Upper lobe of left lung (tissue), 6 donors: ENCODE measurements at regions not wholly inside any gene's neighbourhood (a gene's known extent, or its start where the extent isn't known, plus 50 kb on each side); places are given as distances from the start of the nearest gene placed in this dataset.
"Not testable (repeated sequence)": the region's sequence is repeated elsewhere in the genome, so short reads cannot be mapped to it uniquely, and the experiment has no call there.

Experiments
- ATAC-seq, 2 donors: fragments of 200-7000 bp; cut with Tn5 transposase; one replicate each; pipeline ENCODE4 v1.9.1; 2022; ENCODE audit warnings: mild to moderate bottlenecking in 2 of 2, moderate library complexity in 2 of 2; ENCODE audit not compliant: low FRiP score in 2 of 2
- DNase-seq, 2 donors: peaks; one replicate each; pipeline ENCODE4 v3.0.0-alpha.2; 2019 to 2020
- H3K27ac ChIP-seq, 4 donors: fragments of 200-600 bp; sonication (generic); one replicate each; pipeline ENCODE4 v1.5.1; 2016 to 2019
- H3K27me3 ChIP-seq, 4 donors: fragments of 200-600 bp; sonication (generic); one replicate each; pipeline ENCODE4 v1.5.1; 2017 to 2019
- H3K36me3 ChIP-seq, 4 donors: fragments of 200-600 bp; sonication (generic); one replicate each; pipeline ENCODE4 v1.5.1; 2016 to 2019
- H3K4me1 ChIP-seq, 4 donors: fragments of 200-600 bp; sonication (generic); one replicate each; pipeline ENCODE4 v1.5.1; 2018 to 2019
- H3K4me3 ChIP-seq, 4 donors: fragments of 200-600 bp; sonication (generic); one replicate each; pipeline ENCODE4 v1.5.1; 2017 to 2019; ENCODE audit warnings: mild to moderate bottlenecking in 2 of 4, moderate library complexity in 1 of 4
- H3K9me3 ChIP-seq, 4 donors: fragments of 200-600 bp; sonication (generic); one replicate each; pipeline ENCODE4 v1.5.1; 2018 to 2019
- EP300 ChIP-seq, 4 donors: sonication (generic); formaldehyde crosslinking; IDR thresholded peaks; one replicate each; pipeline ENCODE4 v1.5.1; 2017; ENCODE audit warnings: antibody characterized with exemption in 4 of 4, control low read depth in 2 of 4
- POLR2A ChIP-seq, 4 donors: fragments of 450-650 bp; IDR thresholded peaks; one replicate each; pipeline ENCODE4 v1.5.1; 2016 to 2017; ENCODE audit warnings: antibody characterized with exemption in 4 of 4, mild to moderate bottlenecking in 2 of 4
- POLR2AphosphoS5 ChIP-seq, 2 donors: sonication (generic); formaldehyde crosslinking; IDR thresholded peaks; one replicate each; pipeline ENCODE4 v1.5.1; 2017; ENCODE audit warnings: antibody characterized with exemption in 2 of 2
- WGBS, 2 donors: methylation state at CpG; one replicate each; pipeline ENCODE4 v1.1.5; 2017 to 2018; 5-methylcytosine and 5-hydroxymethylcytosine counted together
- TF ChIP-seq, protein P1 (sequence below), 6 experiments: fragments of 450-650 bp in 4 of 6; fragments of 200-600 bp in 2 of 6; sonication (generic) in 2 of 6; IDR thresholded peaks; one replicate each; pipeline ENCODE4 v1.5.1; 2016 to 2019; ENCODE audit warnings: antibody characterized with exemption in 6 of 6
- donor health status: DM: no; HTN: no; CAD: no; lungs with moderate emphysema.
- donor health status: DM: no; HTN: yes; CAD: no; lungs with severe emphysema.

DNA sequence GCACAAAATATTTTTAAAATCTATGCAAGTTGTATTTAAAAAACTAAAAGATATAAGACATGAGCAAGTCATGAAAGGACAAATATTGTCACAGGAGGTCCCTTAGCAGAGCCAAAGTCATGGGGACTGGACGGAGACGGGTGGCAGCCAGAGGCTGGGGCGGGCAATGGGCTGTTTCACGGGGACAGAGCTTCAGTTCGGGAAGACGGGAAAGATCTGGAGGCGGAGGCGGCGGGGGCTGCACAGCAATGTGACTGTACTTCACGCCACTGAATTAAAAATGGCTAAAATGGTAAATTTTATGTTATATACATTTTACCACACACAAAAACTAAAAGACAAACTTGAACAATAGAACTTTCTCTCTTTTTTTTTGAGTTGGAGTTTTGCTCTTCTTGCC is 60.0 kb upstream of the METRNL start:
- H3K9me3 ChIP-seq = no peaks in the 10 kb centered on the region
- no peak overlapping the region for H3K27ac ChIP-seq
- DNase-seq = peak in 1 of 2 donors; percentile 39
- no peaks in the 10 kb centered on the region for H3K36me3 ChIP-seq
- H3K4me3 ChIP-seq = no peak overlapping the region
- H3K27me3 ChIP-seq = no peaks in the 10 kb centered on the region
- WGBS, 2 donors = 66 to 79% methylated on average over 10 of the region's 10 CpGs
- TF ChIP-seq EP300 (IDR thresholded peaks at IDR 0.05) (no peak), POLR2A (IDR thresholded peaks at IDR 0.05) (no peak)
- TF ChIP-seq, protein P1, sequence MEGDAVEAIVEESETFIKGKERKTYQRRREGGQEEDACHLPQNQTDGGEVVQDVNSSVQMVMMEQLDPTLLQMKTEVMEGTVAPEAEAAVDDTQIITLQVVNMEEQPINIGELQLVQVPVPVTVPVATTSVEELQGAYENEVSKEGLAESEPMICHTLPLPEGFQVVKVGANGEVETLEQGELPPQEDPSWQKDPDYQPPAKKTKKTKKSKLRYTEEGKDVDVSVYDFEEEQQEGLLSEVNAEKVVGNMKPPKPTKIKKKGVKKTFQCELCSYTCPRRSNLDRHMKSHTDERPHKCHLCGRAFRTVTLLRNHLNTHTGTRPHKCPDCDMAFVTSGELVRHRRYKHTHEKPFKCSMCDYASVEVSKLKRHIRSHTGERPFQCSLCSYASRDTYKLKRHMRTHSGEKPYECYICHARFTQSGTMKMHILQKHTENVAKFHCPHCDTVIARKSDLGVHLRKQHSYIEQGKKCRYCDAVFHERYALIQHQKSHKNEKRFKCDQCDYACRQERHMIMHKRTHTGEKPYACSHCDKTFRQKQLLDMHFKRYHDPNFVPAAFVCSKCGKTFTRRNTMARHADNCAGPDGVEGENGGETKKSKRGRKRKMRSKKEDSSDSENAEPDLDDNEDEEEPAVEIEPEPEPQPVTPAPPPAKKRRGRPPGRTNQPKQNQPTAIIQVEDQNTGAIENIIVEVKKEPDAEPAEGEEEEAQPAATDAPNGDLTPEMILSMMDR (IDR thresholded peaks at IDR 0.05) = no peak
- H3K4me1 ChIP-seq = no peaks in the 10 kb centered on the region
- ATAC-seq = no peak

DNA sequence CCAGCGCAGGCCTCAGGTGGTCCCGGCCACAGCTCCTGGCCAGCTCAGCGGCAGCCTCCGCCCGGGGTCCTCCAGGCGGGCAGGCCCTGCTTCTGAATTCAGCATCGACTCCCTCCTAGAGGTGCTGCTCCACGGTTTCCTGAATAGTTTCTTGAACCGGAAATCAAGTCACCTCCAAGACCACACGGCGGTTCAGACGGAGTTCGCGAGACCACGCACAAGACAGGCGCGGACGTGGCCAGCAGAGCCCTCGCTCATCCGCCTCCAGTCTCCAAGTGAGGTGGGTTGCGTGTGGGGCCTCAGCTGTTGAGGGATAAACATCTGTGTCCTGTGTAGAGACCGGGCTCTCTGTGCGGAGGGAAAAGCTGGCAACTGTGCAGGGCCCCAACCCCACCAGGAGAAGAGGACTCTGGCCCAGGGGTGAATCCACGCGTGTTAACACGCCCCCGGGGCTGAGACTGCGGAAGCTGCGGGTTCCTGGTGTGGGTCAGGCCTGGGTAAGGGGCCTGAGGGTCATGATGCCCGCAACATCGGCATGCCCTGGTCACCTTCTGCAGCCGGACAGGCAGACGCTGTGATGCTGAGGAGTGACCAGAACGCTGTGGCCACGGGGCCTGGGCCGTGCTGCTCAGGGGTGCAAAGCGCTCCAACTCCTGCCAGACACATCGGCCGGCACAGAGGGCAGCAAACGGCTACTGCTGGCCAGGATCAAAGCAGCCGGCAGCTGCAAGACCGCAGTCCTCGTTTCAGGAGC is 55.0 kb upstream of the METRNL start:
- no peaks in the 10 kb centered on the region for H3K27me3 ChIP-seq
- WGBS, 2 donors = 77 to 86% methylated on average over 20 to 43 of the region's 43 CpGs
- H3K36me3 ChIP-seq = no peaks in the 10 kb centered on the region
- peak in 1 of 2 donors; percentile 26 for ATAC-seq
- no peak overlapping the region for H3K4me3 ChIP-seq
- DNase-seq = peak in 1 of 2 donors; percentile 67
- TF ChIP-seq POLR2A (IDR thresholded peaks at IDR 0.05) (no peak), POLR2AphosphoS5 (IDR thresholded peaks at IDR 0.05) (no peak), EP300 (IDR thresholded peaks at IDR 0.05) (no peak)
- TF ChIP-seq, protein P1 (IDR thresholded peaks at IDR 0.05) = no peak
- H3K27ac ChIP-seq = no peak overlapping the region
- H3K4me1 ChIP-seq = no peaks in the 10 kb centered on the region
- no peaks in the 10 kb centered on the region for H3K9me3 ChIP-seq

DNA sequence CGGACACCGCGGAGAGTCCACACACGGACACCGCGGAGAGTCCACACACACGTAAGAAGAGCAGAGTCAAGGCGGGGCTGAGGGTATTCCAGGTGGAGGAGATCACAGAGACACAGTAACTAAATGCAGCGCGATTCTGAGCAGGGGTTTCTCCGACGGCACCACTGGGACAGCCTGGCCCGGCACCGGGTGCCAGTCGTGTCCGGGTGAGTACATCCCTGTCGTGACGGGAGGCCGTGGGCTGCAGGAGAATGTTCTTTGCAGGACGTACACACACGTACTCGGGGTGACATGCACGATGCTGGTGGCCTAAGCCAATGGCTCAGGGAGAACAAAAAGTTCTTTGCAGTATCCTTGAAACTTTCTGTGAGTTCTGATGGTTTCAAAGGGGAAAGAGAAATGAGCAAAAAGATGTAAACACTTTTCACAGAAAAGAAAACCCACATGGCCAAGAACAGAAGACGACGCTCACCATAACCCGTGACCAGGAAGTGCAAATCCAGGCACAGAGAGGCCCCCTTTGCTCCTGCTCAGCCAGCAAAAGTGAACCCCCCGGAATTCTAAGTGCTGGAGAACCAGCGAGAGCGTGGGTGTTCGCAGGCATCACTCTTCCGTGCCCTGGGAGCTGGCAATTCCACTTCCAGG is 53.7 kb upstream of the METRNL start:
- no peak for ATAC-seq
- Histone ChIP-seq H3K4me1 (no peaks in the 10 kb centered on the region), H3K9me3 (no peaks in the 10 kb centered on the region), H3K36me3 (no peaks in the 10 kb centered on the region), H3K27ac (no peak overlapping the region), H3K4me3 (no peak overlapping the region), H3K27me3 (no peaks in the 10 kb centered on the region)
- DNase-seq = peak in 1 of 2 donors; percentile 49
- WGBS, 2 donors = 94 to 96% methylated on average over 31 of the region's 31 CpGs
- no peak for TF ChIP-seq POLR2AphosphoS5 (IDR thresholded peaks at IDR 0.05)
- no peak for TF ChIP-seq POLR2A (IDR thresholded peaks at IDR 0.05)
- TF ChIP-seq, protein P1 (IDR thresholded peaks at IDR 0.05) = no peak
- TF ChIP-seq EP300 (IDR thresholded peaks at IDR 0.05) = no peak

DNA sequence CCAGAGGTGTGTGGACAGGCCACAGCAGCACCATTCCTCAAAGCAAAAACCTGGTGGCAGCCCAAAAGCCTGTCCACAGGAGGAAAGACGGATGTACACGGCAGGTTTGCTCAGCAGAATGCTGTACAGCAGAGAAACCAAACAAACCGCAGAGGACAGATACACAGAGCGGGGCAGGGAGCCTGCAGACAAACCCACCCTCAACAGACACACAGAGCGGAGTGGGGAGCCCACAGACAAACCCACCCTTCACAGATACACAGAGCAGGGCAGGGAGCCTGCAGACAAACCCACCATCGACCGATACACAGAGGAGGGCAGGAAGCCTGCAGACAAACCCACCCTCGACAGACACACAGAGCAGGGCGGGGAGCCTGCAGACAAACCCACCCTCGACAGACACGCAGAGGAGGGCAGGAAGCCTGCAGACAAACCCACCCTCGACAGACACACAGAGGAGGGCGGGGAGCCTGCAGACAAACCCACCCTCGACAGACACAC is 53.0 kb upstream of the METRNL start:
- TF ChIP-seq POLR2AphosphoS5 (IDR thresholded peaks at IDR 0.05) (no peak), EP300 (IDR thresholded peaks at IDR 0.05) (no peak), POLR2A (IDR thresholded peaks at IDR 0.05) (no peak)
- TF ChIP-seq, protein P1 (IDR thresholded peaks at IDR 0.05) = no peak
- DNase-seq = peak in 1 of 2 donors; percentile 4
- H3K27me3 ChIP-seq = no peaks in the 10 kb centered on the region
- H3K4me1 ChIP-seq = no peaks in the 10 kb centered on the region
- WGBS, 2 donors = 75 to 84% methylated on average over 7 to 13 of the region's 14 CpGs
- no peak overlapping the region for H3K27ac ChIP-seq
- ATAC-seq = no peak
- no peak overlapping the region for H3K4me3 ChIP-seq
- no peaks in the 10 kb centered on the region for H3K36me3 ChIP-seq
- no peaks in the 10 kb centered on the region for H3K9me3 ChIP-seq

DNA sequence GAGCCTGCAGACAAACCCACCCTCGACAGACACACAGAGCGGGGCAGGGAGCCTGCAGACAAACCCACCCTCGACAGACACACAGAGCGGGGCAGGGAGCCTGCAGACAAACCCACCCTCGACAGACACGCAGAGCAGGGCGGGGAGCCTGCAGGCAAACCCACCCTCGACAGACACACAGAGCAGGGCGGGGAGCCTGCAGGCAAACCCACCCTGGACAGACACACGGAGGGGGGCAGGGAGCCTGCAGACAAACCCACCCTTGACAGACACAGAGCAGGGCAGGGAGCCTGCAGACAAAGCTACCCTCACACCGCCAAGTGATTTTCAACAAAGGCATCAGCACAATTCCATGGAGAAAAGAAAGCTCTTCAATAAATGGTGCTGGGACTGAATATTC is 52.5 kb upstream of the METRNL start:
- DNase-seq = peak in 1 of 2 donors; percentile 3
- not testable (repeated sequence) for H3K4me1 ChIP-seq, H3K27me3 ChIP-seq, H3K27ac ChIP-seq, H3K9me3 ChIP-seq, H3K4me3 ChIP-seq, ATAC-seq, H3K36me3 ChIP-seq
- 67 to 69% methylated on average over 9 to 10 of the region's 11 CpGs for WGBS, 2 donors
